ENCODE measurements at regions not wholly inside any gene's neighbourhood (a gene's known extent, or its start where the extent isn't known, plus 50 kb on each side); places are given as distances from the start of the nearest gene placed in this dataset.
"Not testable (repeated sequence)": the region's sequence is repeated elsewhere in the genome, so short reads cannot be mapped to it uniquely, and the experiment has no call there.

DNA sequence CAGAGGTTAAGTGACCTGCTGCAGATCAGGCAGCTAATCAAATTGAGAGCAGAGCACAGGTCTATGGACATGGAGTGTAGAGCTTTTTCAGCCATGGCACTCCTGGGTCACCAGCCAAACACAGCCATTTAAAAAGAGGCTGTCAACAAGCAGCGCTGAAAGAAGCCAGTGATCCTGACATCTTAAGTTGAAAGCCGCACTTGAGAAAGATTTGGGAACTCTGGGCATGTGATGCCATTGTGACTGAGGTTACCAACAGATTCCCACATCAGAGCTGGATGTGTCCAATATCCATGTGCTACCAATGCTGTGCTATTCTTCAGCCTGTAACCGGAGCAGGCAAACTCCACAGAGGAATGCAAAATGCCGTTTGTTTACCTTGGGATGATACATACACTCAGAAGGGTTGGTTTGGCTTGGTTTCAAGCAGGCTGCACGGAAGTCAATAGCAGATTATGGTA, 56.2 kb upstream of the ABLIM1 start:
- DNase-seq (ENCODE audit: low read depth), result no peak
- H3K4me3 ChIP-seq (ENCODE audit: low read depth, low read length), result no peak overlapping the region
- no peak for TF ChIP-seq CTCF (IDR thresholded peaks at IDR 0.05; ENCODE audit: insufficient read depth, low read depth, low read length, missing control alignments)

- no peak for DNase-seq (ENCODE audit: low read depth)
- no peak overlapping the region for H3K4me3 ChIP-seq (ENCODE audit: low read depth, low read length)
- no peak for TF ChIP-seq CTCF (IDR thresholded peaks at IDR 0.05; ENCODE audit: insufficient read depth, low read depth, low read length, missing control alignments)
These were observed 57.1 kb upstream of the ABLIM1 start for GRCh38 chr10:114715171-114715670.

- no peak for DNase-seq (ENCODE audit: low read depth)
- no peak for TF ChIP-seq CTCF (IDR thresholded peaks at IDR 0.05; ENCODE audit: insufficient read depth, low read depth, low read length, missing control alignments)
- no peak overlapping the region for H3K4me3 ChIP-seq (ENCODE audit: low read depth, low read length)
These were observed 58.8 kb upstream of the ABLIM1 start for GRCh38 chr10:114716811-114717404.

DNA sequence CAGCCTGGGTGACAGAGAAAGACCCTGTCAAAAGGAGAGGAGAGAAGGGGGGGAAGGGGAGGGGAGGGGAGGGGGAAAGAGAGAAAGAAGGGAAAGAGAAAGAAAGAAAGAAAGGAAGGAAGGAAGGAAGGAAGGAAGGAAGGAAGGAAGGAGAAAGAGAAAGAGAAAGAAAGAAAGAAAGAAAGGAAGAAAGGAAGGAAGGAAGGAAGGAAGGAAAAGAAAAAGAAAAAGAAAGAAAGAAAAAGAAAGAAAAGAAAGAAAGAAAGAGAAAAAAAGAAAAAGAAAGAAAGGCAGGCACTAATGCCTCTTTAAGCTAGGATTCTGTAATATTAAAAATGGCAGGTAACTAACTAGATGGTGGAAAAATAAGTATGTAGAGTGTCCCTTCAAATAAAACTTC, 59.8 kb upstream of the ABLIM1 start:
- H3K4me3 ChIP-seq (ENCODE audit: low read depth, low read length); DNase-seq (ENCODE audit: low read depth): not testable (repeated sequence)

DNA sequence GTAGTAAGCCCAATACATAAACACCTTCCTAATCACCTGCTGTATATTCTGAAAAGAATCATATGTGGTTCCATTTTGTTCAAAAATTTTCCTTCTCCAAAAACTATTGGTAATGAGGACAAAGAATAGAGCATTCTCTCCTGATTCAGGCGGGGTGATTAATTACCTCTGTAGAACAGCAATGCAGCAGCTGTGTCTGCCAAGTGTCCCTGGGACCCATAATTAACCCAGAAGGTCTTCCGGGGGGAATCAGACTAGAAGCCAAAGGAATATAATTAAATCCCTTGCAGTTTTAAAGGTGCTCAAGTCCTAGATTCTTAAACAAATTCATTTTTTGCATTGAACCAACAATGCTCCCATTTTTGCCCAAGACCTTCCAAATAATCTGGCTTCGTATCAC, 60.3 kb upstream of the ABLIM1 start:
- no peak for TF ChIP-seq CTCF (IDR thresholded peaks at IDR 0.05; ENCODE audit: insufficient read depth, low read depth, low read length, missing control alignments)
- no peak overlapping the region for H3K4me3 ChIP-seq (ENCODE audit: low read depth, low read length)
- DNase-seq (ENCODE audit: low read depth), result no peak

DNA sequence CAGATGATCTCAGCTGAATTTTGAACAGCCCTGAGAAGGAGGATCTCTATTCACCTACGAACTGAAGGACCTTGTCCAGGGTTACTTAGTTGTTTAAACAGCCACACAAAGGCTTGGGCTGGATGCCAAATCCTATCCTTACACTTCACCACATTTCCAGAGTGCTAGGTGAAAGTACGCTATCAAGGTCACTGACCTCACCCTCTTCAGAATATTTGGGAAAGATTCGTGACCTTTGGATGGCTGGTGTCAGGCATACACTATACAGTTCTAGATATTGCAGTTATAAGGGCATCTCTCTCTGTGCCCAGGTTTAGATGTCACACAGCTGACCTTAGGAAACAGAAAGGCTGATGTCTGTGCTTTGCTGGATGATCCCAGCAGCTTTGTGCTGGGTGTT, 61.2 kb upstream of the ABLIM1 start:
- no peak for TF ChIP-seq CTCF (IDR thresholded peaks at IDR 0.05; ENCODE audit: insufficient read depth, low read depth, low read length, missing control alignments)
- no peak for DNase-seq (ENCODE audit: low read depth)

DNA sequence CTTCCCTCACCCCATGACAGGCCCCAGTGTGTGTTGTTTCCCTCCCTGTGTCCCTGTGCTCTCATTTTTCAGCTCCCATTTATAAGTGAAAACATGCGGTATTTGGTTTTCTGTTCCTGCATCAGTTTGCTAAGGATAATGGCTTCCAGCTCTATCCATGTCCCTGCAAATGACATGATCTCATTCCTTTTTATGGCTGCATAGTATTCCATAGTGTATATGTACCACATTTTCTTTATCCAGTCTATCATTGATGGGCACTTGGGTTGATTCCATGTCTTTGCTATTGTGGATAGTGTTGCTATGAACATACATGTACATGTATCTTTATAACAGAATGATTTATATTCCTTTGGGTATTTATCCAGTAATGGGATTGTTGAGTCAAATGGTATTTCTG, 61.9 kb upstream of the ABLIM1 start:
- DNase-seq (ENCODE audit: low read depth), result not testable (repeated sequence)

More for the DNA sequence above, 61.2 kb upstream of the ABLIM1 start:
- no peak overlapping the region for H3K4me3 ChIP-seq (ENCODE audit: low read depth, low read length)

GRCh38 chr10:114720685-114721278, 62.7 kb upstream of the ABLIM1 start:
- no peak for TF ChIP-seq CTCF (IDR thresholded peaks at IDR 0.05; ENCODE audit: insufficient read depth, low read depth, low read length, missing control alignments)
- no peak overlapping the region for H3K4me3 ChIP-seq (ENCODE audit: low read depth, low read length)
- DNase-seq (ENCODE audit: low read depth), result no peak

More for the DNA sequence above, 61.9 kb upstream of the ABLIM1 start:
- H3K4me3 ChIP-seq (ENCODE audit: low read depth, low read length), result not testable (repeated sequence)

- H3K4me3 ChIP-seq (ENCODE audit: low read depth, low read length); DNase-seq (ENCODE audit: low read depth): not testable (repeated sequence)
These were observed 64.1 kb upstream of the ABLIM1 start for GRCh38 chr10:114722136-114722535.
